Activated CD8-positive, alpha-beta T cell treated with anti-CD3 and anti-CD28 coated beads, Interleukin-2, amount 10 ng/mL, durations not matched to agents 7 days and 5 days (primary cell): ENCODE measurements at regions not wholly inside any gene's neighbourhood (a gene's known extent, or its start where the extent isn't known, plus 50 kb on each side); places are given as distances from the start of the nearest gene placed in this dataset.

Experiments used
- ATAC-seq: fragments of 150-1000 bp; cut with Tn5 transposase; one replicate; pipeline ENCODE4 v1.10.0; 2021; ENCODE audit warnings: moderate library complexity
- CTCF ChIA-PET: fragments of 350-600 bp; sonication (Branson Sonifier 250); formaldehyde crosslinking; loops from one replicate; lab custom pipeline; 2021; ENCODE audit warnings: antibody characterized with exemption; lab: Charles Lee
- POLR2A ChIA-PET: fragments of 350-600 bp; sonication (Branson Sonifier 250); formaldehyde crosslinking; loops from one replicate; lab custom pipeline; 2021; ENCODE audit warnings: antibody characterized with exemption; lab: Charles Lee
- DNase-seq: peaks from one replicate; pipeline ENCODE4 v3.0.0-alpha.2; 2020
- H3K27ac Mint-ChIP-seq: one replicate; pipeline ENCODE4 v1.8.0; 2021; ENCODE audit warnings: mild to moderate bottlenecking, mixed read lengths
- H3K27me3 Mint-ChIP-seq: one replicate; pipeline ENCODE4 v1.8.0; 2021; ENCODE audit warnings: low read depth, mixed read lengths
- H3K36me3 Mint-ChIP-seq: one replicate; pipeline ENCODE4 v1.8.0; 2021; ENCODE audit warnings: low read depth, mixed read lengths
- H3K4me1 Mint-ChIP-seq: one replicate; pipeline ENCODE4 v1.8.0; 2021; ENCODE audit warnings: low read depth, mixed read lengths
- H3K4me3 Mint-ChIP-seq: one replicate; pipeline ENCODE4 v1.8.0; 2021; ENCODE audit warnings: mild to moderate bottlenecking, mixed read lengths
- H3K9me3 Mint-ChIP-seq: one replicate; pipeline ENCODE4 v1.8.0; 2022; ENCODE audit warnings: mixed read lengths; ENCODE audit not compliant: insufficient read depth

DNA sequence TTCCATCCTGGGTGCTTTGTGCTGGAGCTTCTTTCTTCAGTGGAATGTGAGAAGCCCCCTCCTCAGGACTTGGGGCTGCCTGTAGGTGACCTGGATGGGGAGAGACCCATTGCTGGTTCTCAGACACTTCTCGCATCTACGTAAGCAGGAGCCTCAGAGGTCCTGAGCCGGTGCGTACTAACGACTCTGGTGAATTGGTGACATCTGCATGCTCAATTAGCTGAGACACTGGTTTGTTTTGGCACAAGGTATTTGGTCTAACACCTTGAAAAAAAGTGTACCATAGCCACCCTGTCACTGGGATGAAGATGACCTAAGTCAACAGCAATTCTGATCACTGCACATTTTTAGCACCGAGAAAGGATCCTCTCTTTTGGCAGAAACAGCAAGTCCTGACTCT, 57.7 kb downstream of the LRRC30 start:
- ATAC-seq (no peak), DNase-seq (no peak)
- H3K27me3 Mint-ChIP-seq, result no peaks in the 10 kb centered on the region
- H3K27ac Mint-ChIP-seq, result no peak overlapping the region
- H3K36me3 Mint-ChIP-seq, result no peaks in the 10 kb centered on the region
- H3K9me3 Mint-ChIP-seq, result peaks cover 13% of the 10 kb centered on the region
- ChIA-PET CTCF (no interaction called here), POLR2A (no interaction called here)
- no peak overlapping the region for H3K4me3 Mint-ChIP-seq
- no peaks in the 10 kb centered on the region for H3K4me1 Mint-ChIP-seq

DNA sequence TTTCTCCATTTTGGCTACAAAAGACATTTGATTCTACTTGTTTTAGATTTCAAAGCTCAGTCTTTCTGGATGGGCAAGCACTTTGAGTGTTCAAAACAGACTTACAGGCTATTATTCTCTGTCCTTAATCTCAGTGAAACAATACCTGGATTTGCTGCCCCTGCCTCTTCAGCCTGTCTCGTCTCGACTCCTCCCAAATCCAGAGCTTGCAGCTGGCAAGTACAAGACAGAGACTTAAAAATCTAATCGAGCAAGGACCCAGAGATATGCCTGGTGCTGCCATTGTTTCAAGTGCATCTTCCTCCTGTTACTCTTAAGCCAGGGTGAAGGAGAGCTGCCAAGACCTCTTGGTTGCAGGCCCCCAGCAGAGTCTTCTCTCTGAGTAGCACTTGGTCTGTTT, 59.2 kb downstream of the LRRC30 start:
- H3K4me1 Mint-ChIP-seq, result no peaks in the 10 kb centered on the region
- no peak overlapping the region for H3K4me3 Mint-ChIP-seq
- ChIA-PET CTCF (no interaction called here), POLR2A (no interaction called here)
- H3K9me3 Mint-ChIP-seq, result peaks cover 13% of the 10 kb centered on the region
- H3K27ac Mint-ChIP-seq, result no peak overlapping the region
- no peaks in the 10 kb centered on the region for H3K27me3 Mint-ChIP-seq
- DNase-seq, result no peak
- ATAC-seq, result no peak
- no peaks in the 10 kb centered on the region for H3K36me3 Mint-ChIP-seq

DNA sequence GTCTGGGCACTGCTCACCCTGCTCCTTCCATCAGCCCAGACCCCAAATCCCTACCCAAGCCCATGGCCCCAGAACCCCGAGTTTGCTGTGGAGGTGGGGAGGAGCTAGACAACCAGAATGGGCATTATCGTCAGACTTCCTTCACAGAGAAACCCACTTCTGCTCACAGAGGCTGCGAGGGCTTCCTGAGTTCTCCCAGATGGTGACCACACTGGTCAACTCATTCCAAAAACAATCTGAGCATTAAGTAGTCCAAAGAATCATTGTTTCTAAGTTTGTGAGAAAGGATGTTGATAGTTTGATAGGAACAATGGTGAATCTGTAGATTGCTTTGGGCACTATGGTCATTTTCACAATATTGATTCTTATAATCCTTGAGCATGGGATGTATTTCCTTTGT, 60.2 kb downstream of the LRRC30 start:
- no peak overlapping the region for H3K4me3 Mint-ChIP-seq
- ChIA-PET CTCF (no interaction called here), POLR2A (no interaction called here)
- DNase-seq (no peak), ATAC-seq (no peak)
- H3K9me3 Mint-ChIP-seq, result peaks cover 7% of the 10 kb centered on the region
- H3K4me1 Mint-ChIP-seq, result no peaks in the 10 kb centered on the region
- H3K36me3 Mint-ChIP-seq, result no peaks in the 10 kb centered on the region
- H3K27me3 Mint-ChIP-seq, result no peaks in the 10 kb centered on the region
- H3K27ac Mint-ChIP-seq, result no peak overlapping the region

DNA sequence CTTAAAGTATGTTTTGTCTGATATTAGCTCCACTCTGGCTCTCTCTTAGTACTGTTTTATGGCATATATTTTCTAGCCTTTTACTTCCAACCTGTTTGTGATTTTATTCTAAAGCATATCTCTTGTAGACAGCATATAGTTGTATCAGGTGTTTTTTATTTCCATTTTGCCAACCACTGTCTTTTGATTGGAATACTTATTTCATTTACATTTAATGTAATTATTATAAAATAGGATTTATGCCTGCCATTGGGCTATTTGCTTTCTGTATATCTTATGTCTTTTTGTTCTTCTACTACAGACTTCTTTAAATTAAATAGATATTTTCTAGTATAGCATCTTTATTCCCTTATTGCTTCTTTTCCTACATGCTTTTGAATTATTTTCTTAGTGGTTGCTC, 67.3 kb downstream of the LRRC30 start:
- Mint-ChIP-seq H3K27me3 (no peaks in the 10 kb centered on the region), H3K4me1 (no peaks in the 10 kb centered on the region), H3K36me3 (no peaks in the 10 kb centered on the region), H3K4me3 (no peak overlapping the region), H3K9me3 (peaks cover 23% of the 10 kb centered on the region), H3K27ac (no peak overlapping the region)
- ChIA-PET CTCF (interaction anchor here (0.6 kb wide), 1 partner anchor 11 kb away, joined by 3 read pairs; no protein-coding TSS in a partner anchor), POLR2A (no interaction called here)
- DNase-seq, result no peak
- no peak for ATAC-seq

DNA sequence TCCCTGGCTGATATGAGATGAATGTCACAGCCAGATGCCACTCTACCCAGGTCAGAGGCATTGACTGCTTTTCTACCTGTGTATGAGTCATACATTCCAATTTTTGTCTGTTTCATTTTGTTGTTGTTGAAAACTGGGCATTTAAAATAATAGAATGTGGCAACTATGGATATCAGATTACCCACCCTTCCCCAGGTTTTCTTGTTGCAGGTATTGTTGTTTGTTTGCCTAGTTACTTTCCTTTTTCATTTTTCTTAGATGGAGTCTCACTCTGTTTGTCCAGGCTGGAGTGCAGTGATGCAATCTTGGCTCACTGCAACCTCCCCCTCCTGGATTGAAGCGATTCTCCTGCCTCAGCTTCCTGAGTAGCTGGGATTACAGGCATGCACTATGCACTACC, 70.2 kb downstream of the LRRC30 start:
- Mint-ChIP-seq H3K27me3 (no peaks in the 10 kb centered on the region), H3K4me1 (no peaks in the 10 kb centered on the region), H3K36me3 (no peaks in the 10 kb centered on the region), H3K9me3 (peaks cover 29% of the 10 kb centered on the region), H3K27ac (no peak overlapping the region), H3K4me3 (no peak overlapping the region)
- DNase-seq (no peak), ATAC-seq (no peak)
- CTCF ChIA-PET, result no interaction called here
- POLR2A ChIA-PET, result no interaction called here

DNA sequence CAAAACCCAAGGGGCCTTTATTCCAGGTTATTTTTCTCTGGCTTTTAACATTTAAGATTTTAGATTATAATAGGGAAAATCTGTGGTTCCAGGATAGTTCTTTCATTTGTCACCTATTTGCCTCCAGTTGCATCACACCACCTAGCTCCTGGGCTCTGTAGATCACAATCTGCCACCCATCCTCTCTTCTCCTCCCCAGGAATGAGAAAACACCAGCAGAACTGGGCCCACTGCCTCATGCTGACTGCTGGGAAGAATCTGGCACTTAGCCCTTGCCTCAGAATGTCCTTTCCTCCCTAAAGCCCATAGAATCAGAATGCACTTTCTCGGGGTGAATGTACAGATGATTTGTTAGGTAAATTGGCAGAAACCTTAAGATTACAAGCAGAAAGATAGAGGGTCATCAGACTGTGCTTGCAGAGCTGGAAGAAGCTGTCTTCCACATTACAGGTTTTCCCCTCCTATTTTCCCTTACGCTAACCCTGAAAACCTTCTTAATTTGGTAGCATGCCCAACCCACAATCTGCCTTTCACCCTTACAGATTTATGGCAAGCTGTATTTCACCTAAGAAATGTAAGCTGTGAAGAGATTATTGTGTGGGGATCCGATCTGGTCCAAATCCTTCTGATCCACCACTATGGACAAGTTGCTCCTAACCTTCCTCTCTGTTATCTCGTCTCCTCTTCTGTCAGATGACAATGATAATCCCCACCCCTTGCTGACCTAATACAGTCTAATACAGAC, 72.6 kb downstream of the LRRC30 start:
- H3K9me3 Mint-ChIP-seq, result peaks cover 20% of the 10 kb centered on the region
- H3K27ac Mint-ChIP-seq, result no peak overlapping the region
- CTCF ChIA-PET, result no interaction called here
- H3K36me3 Mint-ChIP-seq, result no peaks in the 10 kb centered on the region
- no peaks in the 10 kb centered on the region for H3K4me1 Mint-ChIP-seq
- POLR2A ChIA-PET, result no interaction called here
- no peaks in the 10 kb centered on the region for H3K27me3 Mint-ChIP-seq
- no peak for ATAC-seq
- DNase-seq, result no peak
- no peak overlapping the region for H3K4me3 Mint-ChIP-seq

DNA sequence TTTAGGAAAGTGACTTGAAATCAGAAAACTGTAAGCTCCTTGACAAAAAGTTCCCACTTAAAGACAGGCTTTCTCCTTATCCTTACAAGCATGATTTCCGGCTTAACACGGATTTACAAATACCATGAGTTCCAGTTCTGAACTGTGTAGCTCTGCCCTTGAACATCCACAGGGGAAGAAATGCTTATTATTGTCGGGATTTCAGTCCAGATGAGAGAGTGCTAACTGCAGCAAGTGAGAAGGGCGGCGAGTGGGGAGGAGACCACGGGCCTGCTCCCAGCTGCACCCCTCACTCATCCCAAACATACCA, 73.1 kb downstream of the LRRC30 start:
- ATAC-seq (no peak), DNase-seq (no peak)
- Mint-ChIP-seq H3K4me1 (no peaks in the 10 kb centered on the region), H3K27ac (no peak overlapping the region), H3K9me3 (peaks cover 14% of the 10 kb centered on the region), H3K27me3 (no peaks in the 10 kb centered on the region), H3K4me3 (no peak overlapping the region), H3K36me3 (no peaks in the 10 kb centered on the region)
- CTCF ChIA-PET, result no interaction called here
- POLR2A ChIA-PET, result no interaction called here

GRCh38 chr18:7305416-7305815, 74.5 kb downstream of the LRRC30 start:
- ChIA-PET POLR2A (no interaction called here), CTCF (no interaction called here)
- Mint-ChIP-seq H3K36me3 (no peaks in the 10 kb centered on the region), H3K4me3 (no peak overlapping the region), H3K9me3 (peaks cover 13% of the 10 kb centered on the region), H3K27ac (no peak overlapping the region), H3K4me1 (no peaks in the 10 kb centered on the region), H3K27me3 (no peaks in the 10 kb centered on the region)
- DNase-seq, result no peak
- ATAC-seq, result no peak

GRCh38 chr18:7307030-7307429, 76.1 kb downstream of the LRRC30 start:
- ChIA-PET CTCF (no interaction called here), POLR2A (no interaction called here)
- H3K36me3 Mint-ChIP-seq, result no peaks in the 10 kb centered on the region
- no peak overlapping the region for H3K27ac Mint-ChIP-seq
- H3K9me3 Mint-ChIP-seq, result peaks cover 10% of the 10 kb centered on the region
- DNase-seq, result no peak
- H3K27me3 Mint-ChIP-seq, result no peaks in the 10 kb centered on the region
- no peak overlapping the region for H3K4me3 Mint-ChIP-seq
- no peak for ATAC-seq
- no peaks in the 10 kb centered on the region for H3K4me1 Mint-ChIP-seq

- POLR2A ChIA-PET, result no interaction called here
- DNase-seq (no peak), ATAC-seq (no peak)
- H3K27me3 Mint-ChIP-seq, result no peaks in the 10 kb centered on the region
- H3K4me3 Mint-ChIP-seq, result no peak overlapping the region
- H3K27ac Mint-ChIP-seq, result no peak overlapping the region
- H3K36me3 Mint-ChIP-seq, result no peaks in the 10 kb centered on the region
- peaks cover 10% of the 10 kb centered on the region for H3K9me3 Mint-ChIP-seq
- CTCF ChIA-PET, result no interaction called here
- no peaks in the 10 kb centered on the region for H3K4me1 Mint-ChIP-seq
These were observed 76.6 kb downstream of the LRRC30 start for GRCh38 chr18:7307526-7307925.

DNA sequence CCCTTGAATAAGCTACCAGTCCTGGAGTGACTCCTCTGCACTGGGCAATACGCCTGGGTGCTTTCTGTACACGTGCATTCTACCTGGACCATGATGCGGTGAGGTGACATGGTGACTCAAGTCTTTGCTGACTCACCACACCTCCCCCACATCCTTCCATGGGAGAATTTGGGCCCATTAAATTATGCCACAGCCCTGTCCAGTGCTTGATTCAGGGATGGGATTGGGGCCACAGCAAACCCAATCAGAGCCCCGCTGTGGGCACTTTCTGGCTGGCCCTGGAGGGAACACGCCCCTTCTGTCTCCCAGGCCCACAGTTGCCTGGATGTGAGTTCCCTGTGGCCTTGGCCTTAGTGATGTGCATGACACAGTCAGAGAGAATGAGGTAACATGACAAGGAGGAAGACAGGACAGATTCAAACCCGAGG, 86.9 kb downstream of the LRRC30 start:
- CTCF ChIA-PET, result no interaction called here
- Mint-ChIP-seq H3K9me3 (no peaks in the 10 kb centered on the region), H3K4me3 (no peak overlapping the region), H3K27ac (no peak overlapping the region), H3K36me3 (no peaks in the 10 kb centered on the region), H3K27me3 (no peaks in the 10 kb centered on the region), H3K4me1 (no peaks in the 10 kb centered on the region)
- POLR2A ChIA-PET, result no interaction called here
- ATAC-seq (no peak), DNase-seq (no peak)

DNA sequence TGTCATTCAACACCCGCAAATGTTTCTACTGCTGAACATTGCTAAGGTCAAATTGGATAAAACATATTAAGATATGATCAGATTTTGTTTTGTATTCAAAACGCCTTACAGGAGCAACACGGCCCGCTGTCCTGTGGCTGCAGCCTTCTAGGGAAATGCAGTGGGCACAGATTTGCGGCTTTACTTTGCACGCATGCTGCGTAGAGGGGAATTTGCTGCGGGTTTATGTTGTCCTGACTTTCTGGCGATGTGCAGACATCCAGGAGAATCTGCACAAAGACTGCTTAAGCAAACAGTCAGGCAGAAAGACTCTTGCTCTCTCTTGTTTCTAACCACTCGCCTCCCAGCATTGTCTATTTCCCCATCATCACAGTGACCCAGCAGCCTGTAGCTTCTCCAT, 88.3 kb downstream of the LRRC30 start:
- H3K36me3 Mint-ChIP-seq, result no peaks in the 10 kb centered on the region
- ChIA-PET CTCF (no interaction called here), POLR2A (no interaction called here)
- H3K4me3 Mint-ChIP-seq, result no peak overlapping the region
- H3K27me3 Mint-ChIP-seq, result no peaks in the 10 kb centered on the region
- ATAC-seq (no peak), DNase-seq (no peak)
- no peaks in the 10 kb centered on the region for H3K9me3 Mint-ChIP-seq
- H3K27ac Mint-ChIP-seq, result no peak overlapping the region
- H3K4me1 Mint-ChIP-seq, result no peaks in the 10 kb centered on the region

GRCh38 chr18:7321831-7322230, 90.9 kb downstream of the LRRC30 start:
- H3K27ac Mint-ChIP-seq, result no peak overlapping the region
- ChIA-PET POLR2A (no interaction called here), CTCF (no interaction called here)
- H3K4me3 Mint-ChIP-seq, result no peak overlapping the region
- ATAC-seq (no peak), DNase-seq (no peak)
- H3K36me3 Mint-ChIP-seq, result no peaks in the 10 kb centered on the region
- no peaks in the 10 kb centered on the region for H3K4me1 Mint-ChIP-seq
- no peaks in the 10 kb centered on the region for H3K9me3 Mint-ChIP-seq
- H3K27me3 Mint-ChIP-seq, result no peaks in the 10 kb centered on the region
